ENCODE measurements at regions not wholly inside any gene's neighbourhood (a gene's known extent, or its start where the extent isn't known, plus 50 kb on each side); places are given as distances from the start of the nearest gene placed in this dataset.
A peak's percentile ranks its signal among the peaks of the same experiment; 100 is the strongest.

- H3K4me1 ChIP-seq (ENCODE audit: control insufficient read depth, insufficient read depth, low read length), result no peaks in the 10 kb centered on the region
- H3K36me3 ChIP-seq (ENCODE audit: control insufficient read depth, insufficient read depth, low read length, severe bottlenecking), result no peaks in the 10 kb centered on the region
- peaks cover 11% of the 10 kb centered on the region for H3K9me3 ChIP-seq (ENCODE audit: control insufficient read depth, low read length)
- H3K27me3 ChIP-seq (replicated peaks; ENCODE audit: control insufficient read depth, insufficient read depth, low read length), result peaks cover 23% of the 10 kb centered on the region
- no peak overlapping the region for H3K4me3 ChIP-seq (ENCODE audit: low read length)
- DNase-seq (ENCODE audit: low read depth), result no peak
- H3K9ac ChIP-seq (ENCODE audit: low read length), result no peak overlapping the region
Measured at GRCh38 chr3:14322667-14323295, 79.6 kb upstream of the SLC6A6 start.

DNA sequence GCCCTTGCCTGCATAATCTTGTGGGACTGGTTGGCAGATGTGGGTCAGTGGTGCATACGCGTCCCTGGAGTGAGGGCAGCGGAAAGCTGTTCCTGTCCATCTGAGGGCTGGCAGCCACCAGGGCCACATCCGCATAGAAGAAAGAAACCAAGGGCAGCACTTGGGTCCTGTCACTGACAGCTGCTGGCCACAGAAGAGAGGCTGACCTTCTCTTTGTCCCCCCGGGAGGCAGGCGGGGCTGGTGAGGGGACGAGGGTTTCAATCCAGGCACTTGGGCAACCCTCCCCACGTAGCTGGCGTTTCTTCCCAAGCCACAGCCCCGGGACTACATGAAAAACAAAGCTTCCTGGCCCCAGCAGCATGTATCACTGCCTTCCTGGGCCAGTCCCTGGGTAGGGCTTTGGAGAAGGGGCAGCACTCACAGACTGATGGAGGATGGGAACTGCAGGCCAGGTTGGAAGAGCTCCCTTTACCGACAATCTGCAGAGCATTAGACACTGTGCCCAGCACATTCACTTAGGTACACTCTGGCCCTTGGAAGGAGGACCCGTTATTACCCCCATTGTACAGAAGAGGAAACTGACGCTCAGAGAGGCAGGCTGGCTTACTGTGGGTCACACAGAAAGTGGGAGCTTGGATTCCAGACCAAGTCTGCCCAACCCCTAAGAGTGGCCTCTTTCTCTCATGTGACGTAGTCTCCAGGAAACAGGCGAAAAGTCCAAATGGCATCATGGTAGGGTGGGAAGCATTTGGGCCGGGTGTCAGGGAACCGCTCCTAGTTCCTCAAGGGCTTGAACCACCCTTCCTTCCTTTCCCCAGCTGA is 78.8 kb upstream of the SLC6A6 start:
- H3K4me1 ChIP-seq (ENCODE audit: control insufficient read depth, insufficient read depth, low read length), result no peaks in the 10 kb centered on the region
- H3K4me3 ChIP-seq (ENCODE audit: low read length), result no peak overlapping the region
- peaks cover 11% of the 10 kb centered on the region for H3K9me3 ChIP-seq (ENCODE audit: control insufficient read depth, low read length)
- H3K36me3 ChIP-seq (ENCODE audit: control insufficient read depth, insufficient read depth, low read length, severe bottlenecking), result no peaks in the 10 kb centered on the region
- no peak for DNase-seq (ENCODE audit: low read depth)
- peaks cover 14% of the 10 kb centered on the region for H3K27me3 ChIP-seq (replicated peaks; ENCODE audit: control insufficient read depth, insufficient read depth, low read length)
- no peak overlapping the region for H3K9ac ChIP-seq (ENCODE audit: low read length)

DNA sequence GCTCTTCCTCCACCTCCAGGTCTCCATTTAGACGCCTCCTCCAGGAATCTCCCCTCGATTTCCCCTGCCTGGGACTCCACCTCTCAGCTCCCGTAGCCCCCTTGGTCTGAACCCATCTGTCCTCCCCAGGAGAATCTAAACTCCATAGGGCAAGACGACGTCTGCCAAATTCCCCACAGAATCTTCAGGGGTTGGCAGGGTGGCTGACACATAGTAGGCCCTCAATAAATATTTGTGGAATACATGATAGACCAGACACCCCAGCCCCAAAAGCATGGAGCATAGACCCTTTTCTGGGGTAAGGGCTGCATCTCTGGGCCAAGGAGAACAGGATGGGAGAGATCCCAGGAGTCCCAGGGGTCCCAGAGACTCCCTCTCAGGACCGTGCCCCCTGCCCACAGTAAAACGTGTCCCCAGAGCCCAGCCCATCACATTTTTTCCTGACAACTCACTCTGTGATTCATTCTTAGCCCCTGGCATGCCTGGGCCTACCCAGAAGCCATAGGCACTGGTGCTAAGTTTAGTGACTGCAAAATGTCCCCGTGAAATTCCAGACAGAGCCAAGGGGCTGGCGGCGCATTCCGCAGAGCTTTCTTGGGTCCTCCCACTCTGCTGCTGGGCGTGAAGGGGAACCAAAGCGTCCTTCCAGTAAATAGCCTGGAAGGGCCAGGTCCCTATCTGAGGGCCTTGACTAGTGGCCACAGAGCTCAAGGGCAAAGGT is 78.0 kb upstream of the SLC6A6 start:
- no peaks in the 10 kb centered on the region for H3K4me1 ChIP-seq (ENCODE audit: control insufficient read depth, insufficient read depth, low read length)
- no peaks in the 10 kb centered on the region for H3K36me3 ChIP-seq (ENCODE audit: control insufficient read depth, insufficient read depth, low read length, severe bottlenecking)
- H3K4me3 ChIP-seq (ENCODE audit: low read length), result no peak overlapping the region
- no peak overlapping the region for H3K9ac ChIP-seq (ENCODE audit: low read length)
- H3K9me3 ChIP-seq (ENCODE audit: control insufficient read depth, low read length), result peaks cover 10% of the 10 kb centered on the region
- DNase-seq (ENCODE audit: low read depth), result peak; percentile 26
- H3K27me3 ChIP-seq (replicated peaks; ENCODE audit: control insufficient read depth, insufficient read depth, low read length), result peaks cover 12% of the 10 kb centered on the region

DNA sequence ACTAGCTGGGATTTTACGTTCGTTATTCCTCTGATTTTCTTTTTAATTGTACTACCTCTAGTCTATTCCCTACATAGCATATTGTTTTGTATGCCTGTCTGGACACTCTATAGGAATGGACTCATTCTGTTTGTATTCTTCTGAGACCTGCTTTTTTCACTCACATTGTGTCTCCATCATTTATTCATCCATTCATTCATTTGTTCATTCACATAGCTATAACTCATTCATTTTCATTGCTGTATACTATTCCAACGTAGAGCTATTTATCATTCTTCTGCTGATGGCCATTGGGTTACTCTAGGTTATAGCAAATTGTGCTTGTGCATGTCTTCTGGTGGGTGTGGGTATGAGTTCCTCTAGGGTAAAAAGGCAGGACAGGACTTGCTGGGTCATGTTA is 74.0 kb upstream of the SLC6A6 start:
- Histone ChIP-seq H3K9ac (ENCODE audit: low read length) (no peak overlapping the region), H3K27me3 (replicated peaks; ENCODE audit: control insufficient read depth, insufficient read depth, low read length) (peaks cover under 1% of the 10 kb centered on the region), H3K9me3 (ENCODE audit: control insufficient read depth, low read length) (no peaks in the 10 kb centered on the region), H3K36me3 (ENCODE audit: control insufficient read depth, insufficient read depth, low read length, severe bottlenecking) (no peaks in the 10 kb centered on the region), H3K4me3 (ENCODE audit: low read length) (no peak overlapping the region), H3K4me1 (ENCODE audit: control insufficient read depth, insufficient read depth, low read length) (no peaks in the 10 kb centered on the region)
- no peak for DNase-seq (ENCODE audit: low read depth)

DNA sequence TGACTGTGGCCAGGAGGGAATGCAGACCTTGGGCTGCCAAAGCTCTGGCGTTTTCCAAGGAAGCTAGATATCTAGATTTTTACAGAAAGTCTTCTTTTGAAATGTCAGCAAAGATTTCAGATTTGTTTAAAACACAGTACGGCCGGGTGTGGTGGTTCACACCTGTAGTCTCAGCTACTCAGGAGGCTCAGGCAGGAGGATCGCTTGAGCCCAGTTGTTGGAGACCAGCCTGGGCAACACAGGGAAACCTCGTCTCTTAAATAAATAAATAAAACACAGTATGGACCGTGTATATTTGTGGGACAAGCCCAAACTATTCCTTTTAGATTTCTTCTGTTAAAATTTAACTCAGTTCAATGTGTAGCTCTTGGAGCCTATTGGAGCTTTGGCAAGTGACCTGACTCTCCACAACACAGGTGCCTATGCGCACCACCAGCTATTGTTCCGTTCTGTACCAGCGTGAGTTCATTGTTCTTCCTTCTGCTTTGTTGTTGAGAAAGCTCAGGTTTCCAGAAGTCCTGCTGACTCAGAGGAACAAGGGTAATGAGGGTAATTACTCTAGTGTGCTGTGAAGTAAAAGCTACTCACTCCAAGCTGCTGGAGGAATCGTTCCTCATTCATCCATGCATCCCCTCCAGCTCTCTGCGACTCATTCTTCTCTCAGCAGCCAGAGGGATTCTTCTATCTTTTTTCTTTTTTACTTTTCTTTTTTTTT is 73.1 kb upstream of the SLC6A6 start:
- no peak overlapping the region for H3K4me3 ChIP-seq (ENCODE audit: low read length)
- DNase-seq (ENCODE audit: low read depth), result peak; percentile 52
- no peaks in the 10 kb centered on the region for H3K9me3 ChIP-seq (ENCODE audit: control insufficient read depth, low read length)
- no peaks in the 10 kb centered on the region for H3K36me3 ChIP-seq (ENCODE audit: control insufficient read depth, insufficient read depth, low read length, severe bottlenecking)
- H3K9ac ChIP-seq (ENCODE audit: low read length), result no peak overlapping the region
- peaks cover 6% of the 10 kb centered on the region for H3K27me3 ChIP-seq (replicated peaks; ENCODE audit: control insufficient read depth, insufficient read depth, low read length)
- H3K4me1 ChIP-seq (ENCODE audit: control insufficient read depth, insufficient read depth, low read length), result no peaks in the 10 kb centered on the region

DNA sequence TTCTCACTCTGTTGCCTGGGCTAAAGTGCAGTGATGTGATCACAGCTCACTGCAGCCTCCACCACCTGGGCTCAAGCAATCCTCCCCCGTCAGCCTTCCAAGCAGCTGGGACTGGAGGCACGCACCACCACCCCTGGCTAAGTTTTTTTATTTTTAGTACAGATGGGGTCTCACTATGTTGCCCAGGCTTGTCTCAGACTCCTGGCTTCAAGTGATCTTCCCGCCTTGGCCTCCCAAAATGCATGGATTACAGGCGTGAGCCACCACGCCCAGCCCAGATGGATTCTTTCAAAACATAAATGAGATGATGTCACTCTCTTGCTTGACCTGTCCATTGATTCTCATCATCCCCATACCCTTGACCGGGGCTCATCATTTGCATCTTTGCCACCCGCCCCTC is 72.6 kb upstream of the SLC6A6 start:
- DNase-seq (ENCODE audit: low read depth), result no peak
- Histone ChIP-seq H3K4me1 (ENCODE audit: control insufficient read depth, insufficient read depth, low read length) (no peaks in the 10 kb centered on the region), H3K27me3 (replicated peaks; ENCODE audit: control insufficient read depth, insufficient read depth, low read length) (peaks cover 12% of the 10 kb centered on the region), H3K4me3 (ENCODE audit: low read length) (no peak overlapping the region), H3K9me3 (ENCODE audit: control insufficient read depth, low read length) (no peaks in the 10 kb centered on the region), H3K9ac (ENCODE audit: low read length) (no peak overlapping the region), H3K36me3 (ENCODE audit: control insufficient read depth, insufficient read depth, low read length, severe bottlenecking) (no peaks in the 10 kb centered on the region)

- H3K9ac ChIP-seq (ENCODE audit: low read length), result no peak overlapping the region
- peaks cover 16% of the 10 kb centered on the region for H3K27me3 ChIP-seq (replicated peaks; ENCODE audit: control insufficient read depth, insufficient read depth, low read length)
- no peak overlapping the region for H3K4me3 ChIP-seq (ENCODE audit: low read length)
- H3K36me3 ChIP-seq (ENCODE audit: control insufficient read depth, insufficient read depth, low read length, severe bottlenecking), result no peaks in the 10 kb centered on the region
- H3K9me3 ChIP-seq (ENCODE audit: control insufficient read depth, low read length), result no peaks in the 10 kb centered on the region
- H3K4me1 ChIP-seq (ENCODE audit: control insufficient read depth, insufficient read depth, low read length), result no peaks in the 10 kb centered on the region
- DNase-seq (ENCODE audit: low read depth), result no peak
Measured at GRCh38 chr3:14330508-14330907, 71.9 kb upstream of the SLC6A6 start.

GRCh38 chr3:14331251-14331650 is 71.2 kb upstream of the SLC6A6 start:
- Histone ChIP-seq H3K4me3 (ENCODE audit: low read length) (no peak overlapping the region), H3K36me3 (ENCODE audit: control insufficient read depth, insufficient read depth, low read length, severe bottlenecking) (no peaks in the 10 kb centered on the region), H3K27me3 (replicated peaks; ENCODE audit: control insufficient read depth, insufficient read depth, low read length) (peaks cover 22% of the 10 kb centered on the region), H3K4me1 (ENCODE audit: control insufficient read depth, insufficient read depth, low read length) (no peaks in the 10 kb centered on the region), H3K9me3 (ENCODE audit: control insufficient read depth, low read length) (no peaks in the 10 kb centered on the region), H3K9ac (ENCODE audit: low read length) (no peak overlapping the region)
- no peak for DNase-seq (ENCODE audit: low read depth)

- H3K36me3 ChIP-seq (ENCODE audit: control insufficient read depth, insufficient read depth, low read length, severe bottlenecking), result no peaks in the 10 kb centered on the region
- peaks cover 34% of the 10 kb centered on the region for H3K27me3 ChIP-seq (replicated peaks; ENCODE audit: control insufficient read depth, insufficient read depth, low read length)
- no peaks in the 10 kb centered on the region for H3K4me1 ChIP-seq (ENCODE audit: control insufficient read depth, insufficient read depth, low read length)
- no peaks in the 10 kb centered on the region for H3K9me3 ChIP-seq (ENCODE audit: control insufficient read depth, low read length)
- no peak overlapping the region for H3K4me3 ChIP-seq (ENCODE audit: low read length)
- DNase-seq (ENCODE audit: low read depth), result no peak
- no peak overlapping the region for H3K9ac ChIP-seq (ENCODE audit: low read length)
Measured at GRCh38 chr3:14332392-14332791, 70.0 kb upstream of the SLC6A6 start.

DNA sequence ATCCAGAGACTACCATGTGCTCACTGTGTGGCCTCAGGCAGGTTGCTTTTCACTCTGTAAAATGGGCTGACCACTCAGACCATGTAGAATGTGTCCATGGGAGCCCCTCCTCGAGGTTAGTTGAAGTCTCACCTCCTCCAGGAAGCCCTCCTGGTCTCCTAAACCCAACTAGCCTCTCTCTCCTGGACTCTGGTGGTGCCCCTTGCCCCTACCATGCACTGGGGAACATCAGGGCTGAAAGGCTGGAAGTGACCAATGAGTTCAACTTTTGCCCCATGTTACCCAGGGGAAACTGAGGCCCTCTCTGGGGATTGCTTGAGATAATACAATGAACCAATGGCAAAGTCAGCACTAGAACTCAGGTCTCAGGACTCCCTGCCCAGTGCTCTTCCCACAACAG is 69.2 kb upstream of the SLC6A6 start:
- Histone ChIP-seq H3K9me3 (ENCODE audit: control insufficient read depth, low read length) (no peaks in the 10 kb centered on the region), H3K4me3 (ENCODE audit: low read length) (no peak overlapping the region), H3K27me3 (replicated peaks; ENCODE audit: control insufficient read depth, insufficient read depth, low read length) (peaks cover 42% of the 10 kb centered on the region), H3K36me3 (ENCODE audit: control insufficient read depth, insufficient read depth, low read length, severe bottlenecking) (no peaks in the 10 kb centered on the region), H3K4me1 (ENCODE audit: control insufficient read depth, insufficient read depth, low read length) (no peaks in the 10 kb centered on the region), H3K9ac (ENCODE audit: low read length) (no peak overlapping the region)
- no peak for DNase-seq (ENCODE audit: low read depth)

- Histone ChIP-seq H3K9me3 (ENCODE audit: control insufficient read depth, low read length) (no peaks in the 10 kb centered on the region), H3K27me3 (replicated peaks; ENCODE audit: control insufficient read depth, insufficient read depth, low read length) (peaks cover 45% of the 10 kb centered on the region), H3K36me3 (ENCODE audit: control insufficient read depth, insufficient read depth, low read length, severe bottlenecking) (no peaks in the 10 kb centered on the region), H3K4me1 (ENCODE audit: control insufficient read depth, insufficient read depth, low read length) (no peaks in the 10 kb centered on the region), H3K4me3 (ENCODE audit: low read length) (no peak overlapping the region), H3K9ac (ENCODE audit: low read length) (no peak overlapping the region)
- DNase-seq (ENCODE audit: low read depth), result no peak
Measured at GRCh38 chr3:14333621-14334020, 68.8 kb upstream of the SLC6A6 start.
